HepG2 (cell line): ENCODE measurements at regions not wholly inside any gene's neighbourhood (a gene's known extent, or its start where the extent isn't known, plus 50 kb on each side); places are given as distances from the start of the nearest gene placed in this dataset.

ENCODE experiments used
- ATAC-seq: fragments of 200-7000 bp; cut with Tn5 transposase; 3 replicates; pipeline ENCODE4 v1.9.1; 2020; ENCODE audit warnings: mild to moderate bottlenecking, moderate library complexity
- BruUV-seq: library from RNA; stranded (reverse); fragments of 400-500 nt; replicated peaks from 2 replicates; lab custom pipeline; 2021; lab: Mats Ljungman, UMichigan
- CTCF ChIA-PET: fragments of 300-600 bp; formaldehyde crosslinking; extraction: SDS; loops from one replicate; lab custom pipeline; 2021; ENCODE audit warnings: low total read pairs, inconsistent platforms, low intra/inter-chr PET ratio; lab: Yijun Ruan, JAX
- POLR2A ChIA-PET: fragments of 350-600 bp; sonication (Branson Sonifier 250); formaldehyde crosslinking; loops from one replicate; lab custom pipeline; 2020; ENCODE audit warnings: antibody characterized with exemption, inconsistent platforms; lab: Yijun Ruan, JAX
- DNase-seq: peaks from one replicate; pipeline ENCODE4 v3.0.0-alpha.2; 2015; ENCODE audit warnings: low spot score
- FAIRE-seq: peaks from 3 replicates; lab custom pipeline; 2011; peaks lifted over from hg19 to GRCh38; lab: Jason Lieb, UNC
- H2AFZ ChIP-seq: one replicate; pipeline ENCODE4 v1.6.1; 2011; ENCODE audit warnings: low read length, inconsistent platforms
- H3K27ac ChIP-seq: fragments of 300-600 bp; 3 replicates; pipeline ENCODE4 v1.8.0; 2011; ENCODE audit warnings: mixed run types, mild to moderate bottlenecking, mixed read lengths, low read length, inconsistent platforms; ENCODE audit not compliant: insufficient read depth; ENCODE audit errors: extremely low read length
- H3K27me3 ChIP-seq, 2 experiments: fragments of 200-600 bp in 1 of 2; 2 replicates in 1 of 2; 3 replicates in 1 of 2; pipeline versions ENCODE4 v1.6.0 to v1.8.0; 2011; ENCODE audit warnings: low read length in 2 of 2, mild to moderate bottlenecking in 2 of 2, moderate library complexity in 2 of 2, inconsistent platforms in 1 of 2; ENCODE audit not compliant: insufficient read depth in 2 of 2, control insufficient read depth in 1 of 2
- H3K36me3 ChIP-seq, 2 experiments: fragments of 200-600 bp in 1 of 2; replicated peaks in 1 of 2; 2 replicates in 1 of 2; 3 replicates in 1 of 2; pipeline versions ENCODE4 v1.5.1 to v1.8.0; 2011; ENCODE audit warnings: low read length in 2 of 2, inconsistent platforms in 1 of 2; ENCODE audit not compliant: insufficient read depth in 2 of 2, control insufficient read depth in 1 of 2
- H3K4me1 ChIP-seq: 2 replicates; pipeline ENCODE4 v1.5.1; 2012; ENCODE audit warnings: low read length, inconsistent platforms; ENCODE audit not compliant: insufficient read depth
- H3K4me2 ChIP-seq: 2 replicates; pipeline ENCODE4 v1.6.0; 2011; ENCODE audit warnings: low read depth, low read length, inconsistent platforms
- H3K4me3 ChIP-seq, 3 experiments: fragments of 200-600 bp in 1 of 3; sonication (generic), shearing (Covaris generic) in 1 of 3; replicated peaks in 1 of 3; 2 replicates each; pipeline ENCODE4 v1.5.1; 2011 to 2016; ENCODE audit warnings: low read length in 3 of 3, inconsistent platforms in 2 of 3, low read depth in 2 of 3, mild to moderate bottlenecking in 2 of 3, control low read depth in 1 of 3, mixed read lengths in 1 of 3; ENCODE audit not compliant: insufficient read depth in 1 of 3
- H3K79me2 ChIP-seq: one replicate; pipeline ENCODE4 v1.6.1; 2011; ENCODE audit warnings: low read length, inconsistent platforms; ENCODE audit not compliant: insufficient read depth
- H3K9ac ChIP-seq: 2 replicates; pipeline ENCODE4 v1.6.0; 2011; ENCODE audit warnings: mild to moderate bottlenecking, low read depth, low read length, inconsistent platforms; ENCODE audit not compliant: insufficient read depth
- H3K9me3 ChIP-seq: 2 replicates; pipeline ENCODE4 v1.5.1; 2012; ENCODE audit warnings: mild to moderate bottlenecking, low read length
- H4K20me1 ChIP-seq: 2 replicates; pipeline ENCODE4 v1.6.0; 2011; ENCODE audit warnings: inconsistent platforms, mild to moderate bottlenecking, low read length, moderate library complexity; ENCODE audit not compliant: insufficient read depth
- AHR ChIP-seq: IDR thresholded peaks from 2 replicates; pipeline ENCODE4 v1.6.1; 2018; ENCODE audit warnings: missing genetic modification reagents, missing compliant biosample characterization
- CBFB ChIP-seq: sonication (generic); formaldehyde crosslinking; IDR thresholded peaks from 2 replicates; pipeline ENCODE4 v1.4.0; 2020; ENCODE audit warnings: missing genetic modification reagents
- FOXA3 ChIP-seq: IDR thresholded peaks from 2 replicates; pipeline ENCODE4 v1.6.1; 2016; ENCODE audit warnings: missing genetic modification reagents, missing compliant biosample characterization
- HCFC1 ChIP-seq: fragments of 150-350 bp; IDR thresholded peaks from 2 replicates; pipeline ENCODE4 v1.6.1; 2014; ENCODE audit warnings: low read depth, low read length
- POLR2AphosphoS5 ChIP-seq: IDR thresholded peaks from 2 replicates; pipeline ENCODE4 v1.6.1; 2012; ENCODE audit warnings: low read depth, low read length
- PRPF4 ChIP-seq: fragments of 200-400 bp; formaldehyde crosslinking; IDR thresholded peaks from 2 replicates; pipeline ENCODE4 v1.6.1; 2016; ENCODE audit warnings: low read length, low read depth; ENCODE audit not compliant: poor library complexity, severe bottlenecking
- SAFB2 ChIP-seq: sonication (generic); formaldehyde crosslinking; IDR thresholded peaks from 2 replicates; pipeline ENCODE4 v1.5.1; 2020; ENCODE audit warnings: missing genetic modification reagents, low read depth, mild to moderate bottlenecking, borderline replicate concordance
- SIN3B ChIP-seq: fragments of 150-350 bp; IDR thresholded peaks from 2 replicates; pipeline ENCODE4 v1.6.1; 2014; ENCODE audit warnings: low read length
- SMYD3 ChIP-seq: sonication (generic); formaldehyde crosslinking; IDR thresholded peaks from 2 replicates; pipeline ENCODE4 v1.8.1; 2023; ENCODE audit warnings: mild to moderate bottlenecking, missing genetic modification reagents
- ZBTB10 ChIP-seq: sonication (generic); formaldehyde crosslinking; IDR thresholded peaks from 2 replicates; pipeline ENCODE4 v1.4.0; 2020; ENCODE audit warnings: missing genetic modification reagents, borderline replicate concordance
- ZNF12 ChIP-seq: sonication (generic); formaldehyde crosslinking; IDR thresholded peaks from 2 replicates; pipeline ENCODE4 v1.5.0; 2020; ENCODE audit warnings: missing genetic modification reagents
- ZNF143 ChIP-seq: sonication (generic); formaldehyde crosslinking; IDR thresholded peaks from 2 replicates; pipeline ENCODE4 v1.4.0; 2020; ENCODE audit warnings: missing genetic modification reagents
- ZNF7 ChIP-seq: IDR thresholded peaks from 2 replicates; pipeline ENCODE4 v1.6.1; 2016; ENCODE audit warnings: missing biosample characterization, missing genetic modification reagents
- ZNF772 ChIP-seq: sonication (generic); formaldehyde crosslinking; IDR thresholded peaks from 2 replicates; pipeline ENCODE4 v1.5.0; 2020; ENCODE audit warnings: mild to moderate bottlenecking, missing genetic modification reagents
- ZSCAN29 ChIP-seq: sonication (generic); formaldehyde crosslinking; conservative IDR thresholded peaks from 2 replicates; pipeline ENCODE4 v1.4.0; 2020; ENCODE audit warnings: mild to moderate bottlenecking, missing genetic modification reagents
- WGBS: methylation state at CpG from one replicate; pipeline ENCODE4 v1.1.6; 2017; ENCODE audit warnings: low lambda C conversion rate; 5-methylcytosine and 5-hydroxymethylcytosine counted together
- in situ Hi-C: cut with HindIII; loops from 2 replicates; pipeline ENCODE4 v1.10.0; 2017; ENCODE audit warnings: low pct_unique_long_range_greater_than_20kb; ENCODE audit not compliant: extremely low pct_ligation_motif_present
- intact Hi-C: fragments of 100-400 bp; cut with micrococcal nuclease; formaldehyde crosslinking; loops from one replicate; pipeline ENCODE4 v1.10.0; 2022; ENCODE audit not compliant: unreplicated experiment
- TF ChIP-seq, protein P1 (sequence below): sonication (generic); formaldehyde crosslinking; IDR thresholded peaks from 2 replicates; pipeline ENCODE4 v1.4.0; 2020; ENCODE audit warnings: mild to moderate bottlenecking, missing genetic modification reagents

- no peaks in the 10 kb centered on the region for H3K36me3 ChIP-seq
- 95% methylated on average over 4 of the region's 4 CpGs for WGBS
- no peak for ATAC-seq
- no peak overlapping the region for H3K4me3 ChIP-seq
- H3K4me1 ChIP-seq, result peaks cover 74% of the 10 kb centered on the region
- intact Hi-C loops (loop anchor here (10.0 kb wide), 1 partner anchor 156 kb away; the partner anchor contains the start of gene IBTK), in situ Hi-C loops (no loop called here)
- no peaks in the 10 kb centered on the region for H4K20me1 ChIP-seq
- H3K27ac ChIP-seq, result no peak overlapping the region
- no peak overlapping the region for H2AFZ ChIP-seq
- no peak overlapping the region for H3K9ac ChIP-seq
- no peak overlapping the region for H3K4me2 ChIP-seq
- peaks cover 5% of the 10 kb centered on the region for H3K79me2 ChIP-seq
- POLR2A ChIA-PET, result no interaction called here
- TF ChIP-seq ZNF143 (CRISPR knock-in tag) (no peak), AHR (CRISPR knock-in tag) (no peak), CBFB (no peak), ZNF772 (CRISPR knock-in tag) (no peak), FOXA3 (CRISPR knock-in tag) (no peak), SMYD3 (no peak), POLR2AphosphoS5 (no peak), SAFB2 (CRISPR knock-in tag) (no peak), HCFC1 (no peak), ZNF7 (CRISPR knock-in tag) (peak; percentile 87), ZNF12 (CRISPR knock-in tag) (peak; percentile 64; the same call in 1 of the 2 replicates), ZBTB10 (CRISPR knock-in tag) (no peak), PRPF4 (no peak), ZSCAN29 (no peak), SIN3B (no peak)
- TF ChIP-seq, protein P1, sequence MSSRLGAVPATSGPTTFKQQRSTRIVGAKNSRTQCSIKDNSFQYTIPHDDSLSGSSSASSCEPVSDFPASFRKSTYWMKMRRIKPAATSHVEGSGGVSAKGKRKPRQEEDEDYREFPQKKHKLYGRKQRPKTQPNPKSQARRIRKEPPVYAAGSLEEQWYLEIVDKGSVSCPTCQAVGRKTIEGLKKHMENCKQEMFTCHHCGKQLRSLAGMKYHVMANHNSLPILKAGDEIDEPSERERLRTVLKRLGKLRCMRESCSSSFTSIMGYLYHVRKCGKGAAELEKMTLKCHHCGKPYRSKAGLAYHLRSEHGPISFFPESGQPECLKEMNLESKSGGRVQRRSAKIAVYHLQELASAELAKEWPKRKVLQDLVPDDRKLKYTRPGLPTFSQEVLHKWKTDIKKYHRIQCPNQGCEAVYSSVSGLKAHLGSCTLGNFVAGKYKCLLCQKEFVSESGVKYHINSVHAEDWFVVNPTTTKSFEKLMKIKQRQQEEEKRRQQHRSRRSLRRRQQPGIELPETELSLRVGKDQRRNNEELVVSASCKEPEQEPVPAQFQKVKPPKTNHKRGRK, result no peak
- TF ChIP-seq, all 625 proteins: peak for 2
- DNase-seq, result no peak
- no TSS peak for BruUV-seq
- CTCF ChIA-PET, result no interaction called here
- peak; percentile 39 for FAIRE-seq
- no peaks in the 10 kb centered on the region for H3K9me3 ChIP-seq
- H3K27me3 ChIP-seq, result no peaks in the 10 kb centered on the region
Observed at GRCh38 chr6:82088978-82089771, 158.4 kb downstream of the IBTK start.
